HepG2 (cell line): ENCODE measurements at regions not wholly inside any gene's neighbourhood (a gene's known extent, or its start where the extent isn't known, plus 50 kb on each side); places are given as distances from the start of the nearest gene placed in this dataset.

ENCODE experiments used
- THAP9 ChIP-seq: sonication (generic); formaldehyde crosslinking; IDR thresholded peaks from 2 replicates; pipeline ENCODE4; 2020; ENCODE audit warnings: missing genetic modification reagents, mild to moderate bottlenecking, borderline replicate concordance

GRCh38 chrX:148448686-148449085 is 51.7 kb upstream of the AFF2 start (continued):
- no peak for TF ChIP-seq THAP9
- TF ChIP-seq, all 625 proteins: peak for 0
